Stomach smooth muscle (tissue), 2 donors: ENCODE measurements at regions not wholly inside any gene's neighbourhood (a gene's known extent, or its start where the extent isn't known, plus 50 kb on each side); places are given as distances from the start of the nearest gene placed in this dataset.

Source experiments
- H3K27ac ChIP-seq: one replicate; pipeline ENCODE4 v1.7.0; 2013; ENCODE audit warnings: mild to moderate bottlenecking, low read length, inconsistent platforms
- H3K27me3 ChIP-seq, 2 donors: one replicate each; pipeline ENCODE4 v1.7.0; 2013; ENCODE audit warnings: low read length in 2 of 2; ENCODE audit not compliant: insufficient read depth in 2 of 2, control insufficient read depth in 1 of 2
- H3K36me3 ChIP-seq, 2 donors: one replicate each; pipeline ENCODE4 v1.7.0; 2013; ENCODE audit warnings: low read length in 2 of 2; ENCODE audit not compliant: control insufficient read depth in 2 of 2, insufficient read depth in 2 of 2
- H3K4me1 ChIP-seq: one replicate; pipeline ENCODE4 v1.7.0; 2013; ENCODE audit warnings: low read length; ENCODE audit not compliant: control insufficient read depth, insufficient read depth
- H3K4me3 ChIP-seq, 2 donors: one replicate each; pipeline ENCODE4 v1.7.0; 2013; ENCODE audit warnings: low read length in 2 of 2
- H3K9ac ChIP-seq, 2 donors: one replicate each; pipeline ENCODE4 v1.7.0; 2013; ENCODE audit warnings: low read length in 2 of 2, mild to moderate bottlenecking in 1 of 2
- H3K9me3 ChIP-seq, 2 donors: one replicate each; pipeline ENCODE4 v1.7.0; 2013; ENCODE audit warnings: low read length in 2 of 2; ENCODE audit not compliant: control insufficient read depth in 2 of 2
- donor health status: healthy.
- donor health status: Pancreatic carcinoma.

- Histone ChIP-seq H3K9ac (no peak overlapping the region), H3K27me3 (no peaks in the 10 kb centered on the region), H3K9me3 (no peaks in the 10 kb centered on the region), H3K4me3 (no peak overlapping the region), H3K4me1 (peaks cover 5% of the 10 kb centered on the region), H3K36me3 (no peaks in the 10 kb centered on the region), H3K27ac (no peak overlapping the region)
Observed at GRCh38 chr4:137707626-137708025, 175.3 kb upstream of the PCDH18 start.

GRCh38 chr4:137707102-137707620, 174.9 kb upstream of the PCDH18 start:
- no peak overlapping the region for H3K4me3 ChIP-seq
- no peak overlapping the region for H3K27ac ChIP-seq
- no peaks in the 10 kb centered on the region for H3K27me3 ChIP-seq
- no peak overlapping the region for H3K9ac ChIP-seq
- H3K4me1 ChIP-seq, result peaks cover 5% of the 10 kb centered on the region
- no peaks in the 10 kb centered on the region for H3K36me3 ChIP-seq
- no peaks in the 10 kb centered on the region for H3K9me3 ChIP-seq

- H3K9me3 ChIP-seq, result no peaks in the 10 kb centered on the region
- H3K4me1 ChIP-seq, result peaks cover 5% of the 10 kb centered on the region
- H3K9ac ChIP-seq, result no peak overlapping the region
- no peaks in the 10 kb centered on the region for H3K27me3 ChIP-seq
- H3K27ac ChIP-seq, result no peak overlapping the region
- no peaks in the 10 kb centered on the region for H3K36me3 ChIP-seq
- H3K4me3 ChIP-seq, result no peak overlapping the region
Observed at GRCh38 chr4:137705171-137705783, 173.0 kb upstream of the PCDH18 start.

GRCh38 chr4:137703195-137703594, 170.9 kb upstream of the PCDH18 start:
- H3K27me3 ChIP-seq, result no peaks in the 10 kb centered on the region
- no peaks in the 10 kb centered on the region for H3K36me3 ChIP-seq
- no peak overlapping the region for H3K27ac ChIP-seq
- H3K4me1 ChIP-seq, result peaks cover 5% of the 10 kb centered on the region
- H3K9me3 ChIP-seq, result no peaks in the 10 kb centered on the region
- no peak overlapping the region for H3K9ac ChIP-seq
- no peak overlapping the region for H3K4me3 ChIP-seq

GRCh38 chr4:137702512-137702911, 170.2 kb upstream of the PCDH18 start:
- H3K27me3 ChIP-seq, result no peaks in the 10 kb centered on the region
- H3K9ac ChIP-seq, result no peak overlapping the region
- peaks cover 5% of the 10 kb centered on the region for H3K4me1 ChIP-seq
- H3K9me3 ChIP-seq, result no peaks in the 10 kb centered on the region
- no peak overlapping the region for H3K27ac ChIP-seq
- no peak overlapping the region for H3K4me3 ChIP-seq
- H3K36me3 ChIP-seq, result no peaks in the 10 kb centered on the region

GRCh38 chr4:137701401-137701800, 169.1 kb upstream of the PCDH18 start:
- Histone ChIP-seq H3K9me3 (no peaks in the 10 kb centered on the region), H3K27ac (no peak overlapping the region), H3K27me3 (no peaks in the 10 kb centered on the region), H3K4me3 (no peak overlapping the region), H3K4me1 (peaks cover 5% of the 10 kb centered on the region), H3K9ac (no peak overlapping the region), H3K36me3 (no peaks in the 10 kb centered on the region)

- Histone ChIP-seq H3K27me3 (no peaks in the 10 kb centered on the region), H3K4me1 (peaks cover 5% of the 10 kb centered on the region), H3K27ac (no peak overlapping the region), H3K36me3 (no peaks in the 10 kb centered on the region), H3K9me3 (no peaks in the 10 kb centered on the region), H3K4me3 (no peak overlapping the region), H3K9ac (no peak overlapping the region)
Observed at GRCh38 chr4:137700751-137701150, 168.5 kb upstream of the PCDH18 start.

- H3K27ac ChIP-seq, result no peak overlapping the region
- H3K9me3 ChIP-seq, result no peaks in the 10 kb centered on the region
- peaks cover 5% of the 10 kb centered on the region for H3K4me1 ChIP-seq
- H3K27me3 ChIP-seq, result no peaks in the 10 kb centered on the region
- no peak overlapping the region for H3K9ac ChIP-seq
- no peak overlapping the region for H3K4me3 ChIP-seq
- H3K36me3 ChIP-seq, result no peaks in the 10 kb centered on the region
Observed at GRCh38 chr4:137700072-137700471, 167.8 kb upstream of the PCDH18 start.

- Histone ChIP-seq H3K4me1 (no peaks in the 10 kb centered on the region), H3K27me3 (no peaks in the 10 kb centered on the region), H3K4me3 (no peak overlapping the region), H3K9ac (no peak overlapping the region), H3K36me3 (no peaks in the 10 kb centered on the region), H3K9me3 (no peaks in the 10 kb centered on the region), H3K27ac (no peak overlapping the region)
Observed at GRCh38 chr4:137694138-137694537, 161.8 kb upstream of the PCDH18 start.

GRCh38 chr4:137693641-137694040, 161.3 kb upstream of the PCDH18 start:
- Histone ChIP-seq H3K4me3 (no peak overlapping the region), H3K27ac (no peak overlapping the region), H3K36me3 (no peaks in the 10 kb centered on the region), H3K9ac (no peak overlapping the region), H3K9me3 (no peaks in the 10 kb centered on the region), H3K4me1 (no peaks in the 10 kb centered on the region), H3K27me3 (no peaks in the 10 kb centered on the region)

GRCh38 chr4:137692205-137692604, 159.9 kb upstream of the PCDH18 start:
- H3K27ac ChIP-seq, result no peak overlapping the region
- H3K27me3 ChIP-seq, result no peaks in the 10 kb centered on the region
- no peak overlapping the region for H3K9ac ChIP-seq
- no peaks in the 10 kb centered on the region for H3K36me3 ChIP-seq
- H3K4me3 ChIP-seq, result no peak overlapping the region
- no peaks in the 10 kb centered on the region for H3K9me3 ChIP-seq
- H3K4me1 ChIP-seq, result no peaks in the 10 kb centered on the region
